GM19455 (cell line): ENCODE measurements at regions not wholly inside any gene's neighbourhood (a gene's known extent, or its start where the extent isn't known, plus 50 kb on each side); places are given as distances from the start of the nearest gene placed in this dataset.

Source experiments
- ATAC-seq: cut with Tn5 transposase; IDR thresholded peaks from one replicate; pipeline ENCODE4 v1.9.1; 2021; ENCODE audit not compliant: unreplicated experiment

- ATAC-seq, result no peak
These were observed 439.1 kb downstream of the FOXG1 start for GRCh38 chr14:29205658-29206057.

- ATAC-seq, result no peak
These were observed 449.3 kb downstream of the FOXG1 start for GRCh38 chr14:29215853-29216252.

- ATAC-seq, result no peak
These were observed 450.0 kb downstream of the FOXG1 start for GRCh38 chr14:29216268-29217232.

- ATAC-seq, result no peak
These were observed 451.3 kb downstream of the FOXG1 start for GRCh38 chr14:29217813-29218450.

- no peak for ATAC-seq
These were observed 453.5 kb downstream of the FOXG1 start for GRCh38 chr14:29220072-29220471.

GRCh38 chr14:29220566-29220965 is 454.0 kb downstream of the FOXG1 start:
- ATAC-seq, result no peak

- ATAC-seq, result no peak
These were observed 455.4 kb downstream of the FOXG1 start for GRCh38 chr14:29222006-29222405.

GRCh38 chr14:29222671-29223268 is 456.2 kb downstream of the FOXG1 start:
- no peak for ATAC-seq

GRCh38 chr14:29223947-29224346 is 457.4 kb downstream of the FOXG1 start:
- no peak for ATAC-seq

GRCh38 chr14:29227631-29228030 is 461.0 kb downstream of the FOXG1 start:
- no peak for ATAC-seq

GRCh38 chr14:29232153-29232552 is 465.6 kb downstream of the FOXG1 start:
- ATAC-seq, result no peak

GRCh38 chr14:29232711-29233110 is 466.1 kb downstream of the FOXG1 start:
- ATAC-seq, result no peak

GRCh38 chr14:29233188-29233587 is 466.6 kb downstream of the FOXG1 start:
- ATAC-seq, result no peak

- no peak for ATAC-seq
These were observed 469.4 kb downstream of the FOXG1 start for GRCh38 chr14:29235991-29236390.

GRCh38 chr14:29236401-29236800 is 469.8 kb downstream of the FOXG1 start:
- no peak for ATAC-seq

GRCh38 chr14:29236848-29237247 is 470.3 kb downstream of the FOXG1 start:
- no peak for ATAC-seq

GRCh38 chr14:29240066-29240465 is 473.5 kb downstream of the FOXG1 start:
- ATAC-seq, result no peak

- ATAC-seq, result no peak
These were observed 476.5 kb downstream of the FOXG1 start for GRCh38 chr14:29242755-29243754.

- no peak for ATAC-seq
These were observed 489.1 kb downstream of the FOXG1 start for GRCh38 chr14:29255692-29256091.

GRCh38 chr14:29262979-29263378 is 496.4 kb downstream of the FOXG1 start:
- ATAC-seq, result no peak

- ATAC-seq, result no peak
These were observed 498.3 kb downstream of the FOXG1 start for GRCh38 chr14:29264865-29265264.
